Suprapubic skin (tissue), 4 donors: ENCODE measurements at regions not wholly inside any gene's neighbourhood (a gene's known extent, or its start where the extent isn't known, plus 50 kb on each side); places are given as distances from the start of the nearest gene placed in this dataset.
"Not testable (repeated sequence)": the region's sequence is repeated elsewhere in the genome, so short reads cannot be mapped to it uniquely, and the experiment has no call there.

ENCODE experiments used
- DNase-seq, 2 donors: peaks; one replicate each; pipeline ENCODE4 v3.0.0-alpha.2; 2019; ENCODE audit warnings: low spot score in 2 of 2
- H3K27ac ChIP-seq: fragments of 200-600 bp; sonication (generic); one replicate; pipeline ENCODE4 v1.5.1; 2019
- H3K27me3 ChIP-seq: fragments of 200-600 bp; sonication (generic); one replicate; pipeline ENCODE4 v1.5.1; 2019
- H3K36me3 ChIP-seq: fragments of 200-600 bp; sonication (generic); one replicate; pipeline ENCODE4 v1.5.1; 2019
- H3K4me1 ChIP-seq: fragments of 200-600 bp; sonication (generic); one replicate; pipeline ENCODE4 v1.5.1; 2019
- H3K4me3 ChIP-seq: fragments of 200-600 bp; sonication (generic); one replicate; pipeline ENCODE4 v1.5.1; 2019; ENCODE audit warnings: mild to moderate bottlenecking
- H3K9me3 ChIP-seq: fragments of 200-600 bp; sonication (generic); one replicate; pipeline ENCODE4 v1.5.1; 2019
- EP300 ChIP-seq: sonication (generic); formaldehyde crosslinking; IDR thresholded peaks from one replicate; pipeline ENCODE4 v1.6.1; 2017; ENCODE audit warnings: antibody characterized with exemption
- POLR2A ChIP-seq, 2 donors: fragments of 450-650 bp; IDR thresholded peaks; one replicate each; pipeline ENCODE4 v1.6.1; 2017; ENCODE audit warnings: antibody characterized with exemption in 2 of 2, mild to moderate bottlenecking in 2 of 2, moderate library complexity in 2 of 2
- POLR2AphosphoS5 ChIP-seq, 3 donors: sonication (generic); formaldehyde crosslinking; IDR thresholded peaks; one replicate each; pipeline ENCODE4 v1.6.1; 2017; ENCODE audit warnings: antibody characterized with exemption in 3 of 3
- WGBS: methylation state at CpG from one replicate; pipeline ENCODE4 v1.1.5; 2018; 5-methylcytosine and 5-hydroxymethylcytosine counted together
- TF ChIP-seq, protein P1 (sequence below), 2 donors: fragments of 200-600 bp in 1 of 2; fragments of 450-650 bp in 1 of 2; sonication (generic) in 1 of 2; IDR thresholded peaks; one replicate each; pipeline ENCODE4 v1.5.1; 2016 to 2019; ENCODE audit warnings: antibody characterized with exemption in 2 of 2, mild to moderate bottlenecking in 1 of 2, moderate library complexity in 1 of 2

DNA sequence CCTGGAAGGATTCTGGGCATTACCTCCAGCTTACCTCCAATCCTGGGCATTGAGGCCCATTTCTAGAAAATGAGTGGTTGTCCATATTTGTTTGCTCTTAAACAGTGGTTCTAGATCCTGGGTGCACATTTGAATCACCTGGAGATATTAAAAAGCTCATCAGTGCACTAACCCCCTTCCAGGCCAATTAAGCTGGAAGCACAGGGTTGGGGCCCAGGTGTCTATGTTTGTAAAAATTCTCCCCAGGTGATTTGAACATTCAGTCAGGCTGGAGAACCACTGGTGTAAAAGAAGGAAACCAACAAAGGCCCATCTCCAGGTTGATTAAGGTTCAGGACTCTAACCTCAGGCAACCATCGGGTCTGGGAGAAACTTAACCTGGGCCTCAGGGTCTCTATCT, 102.6 kb upstream of the NANOS1 start:
- WGBS = 94% methylated on average over 1 of the region's 1 CpG
- no peak for DNase-seq
- TF ChIP-seq POLR2A (IDR thresholded peaks at IDR 0.05) (no peak), EP300 (no peak), POLR2AphosphoS5 (IDR thresholded peaks at IDR 0.05) (no peak)
- TF ChIP-seq, protein P1, sequence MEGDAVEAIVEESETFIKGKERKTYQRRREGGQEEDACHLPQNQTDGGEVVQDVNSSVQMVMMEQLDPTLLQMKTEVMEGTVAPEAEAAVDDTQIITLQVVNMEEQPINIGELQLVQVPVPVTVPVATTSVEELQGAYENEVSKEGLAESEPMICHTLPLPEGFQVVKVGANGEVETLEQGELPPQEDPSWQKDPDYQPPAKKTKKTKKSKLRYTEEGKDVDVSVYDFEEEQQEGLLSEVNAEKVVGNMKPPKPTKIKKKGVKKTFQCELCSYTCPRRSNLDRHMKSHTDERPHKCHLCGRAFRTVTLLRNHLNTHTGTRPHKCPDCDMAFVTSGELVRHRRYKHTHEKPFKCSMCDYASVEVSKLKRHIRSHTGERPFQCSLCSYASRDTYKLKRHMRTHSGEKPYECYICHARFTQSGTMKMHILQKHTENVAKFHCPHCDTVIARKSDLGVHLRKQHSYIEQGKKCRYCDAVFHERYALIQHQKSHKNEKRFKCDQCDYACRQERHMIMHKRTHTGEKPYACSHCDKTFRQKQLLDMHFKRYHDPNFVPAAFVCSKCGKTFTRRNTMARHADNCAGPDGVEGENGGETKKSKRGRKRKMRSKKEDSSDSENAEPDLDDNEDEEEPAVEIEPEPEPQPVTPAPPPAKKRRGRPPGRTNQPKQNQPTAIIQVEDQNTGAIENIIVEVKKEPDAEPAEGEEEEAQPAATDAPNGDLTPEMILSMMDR (IDR thresholded peaks at IDR 0.05) = no peak

DNA sequence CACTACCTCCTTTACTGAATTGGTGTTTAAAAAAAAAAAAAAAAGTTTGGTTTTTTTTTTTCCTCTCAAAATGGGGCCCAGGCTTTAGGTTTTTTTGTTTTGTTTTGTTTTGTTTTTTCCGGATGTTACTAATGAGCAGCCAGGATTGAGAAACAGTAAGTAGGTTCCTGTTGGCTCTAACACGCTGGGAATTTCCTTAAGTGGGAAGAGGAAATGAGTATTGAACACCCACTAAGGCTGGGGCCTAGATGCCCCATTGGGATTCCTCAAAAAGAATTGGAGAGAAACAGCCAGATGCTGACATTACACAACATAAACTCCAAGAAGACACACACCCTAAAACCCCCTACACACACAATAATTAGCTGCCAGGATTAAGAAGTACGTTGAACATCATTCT, 102.2 kb upstream of the NANOS1 start:
- TF ChIP-seq, protein P1 (IDR thresholded peaks at IDR 0.05) = no peak
- no peak for TF ChIP-seq EP300
- TF ChIP-seq POLR2A (IDR thresholded peaks at IDR 0.05) = no peak
- no peak for TF ChIP-seq POLR2AphosphoS5 (IDR thresholded peaks at IDR 0.05)
- Histone ChIP-seq H3K4me3 (no peak overlapping the region), H3K4me1 (no peaks in the 10 kb centered on the region), H3K9me3 (no peaks in the 10 kb centered on the region), H3K36me3 (no peaks in the 10 kb centered on the region), H3K27ac (no peak overlapping the region), H3K27me3 (no peaks in the 10 kb centered on the region)
- DNase-seq = no peak
- WGBS = 60% methylated on average over 3 of the region's 3 CpGs

More for the DNA sequence above, 102.6 kb upstream of the NANOS1 start:
- no peaks in the 10 kb centered on the region for H3K27me3 ChIP-seq
- H3K9me3 ChIP-seq = no peaks in the 10 kb centered on the region
- no peak overlapping the region for H3K27ac ChIP-seq
- no peak overlapping the region for H3K4me3 ChIP-seq
- H3K4me1 ChIP-seq = no peaks in the 10 kb centered on the region
- no peaks in the 10 kb centered on the region for H3K36me3 ChIP-seq

GRCh38 chr10:118930614-118931013, 98.9 kb upstream of the NANOS1 start:
- TF ChIP-seq POLR2AphosphoS5 (IDR thresholded peaks at IDR 0.05) (no peak), POLR2A (IDR thresholded peaks at IDR 0.05) (no peak)
- TF ChIP-seq, protein P1 (IDR thresholded peaks at IDR 0.05) = no peak
- Histone ChIP-seq H3K4me3 (no peak overlapping the region), H3K9me3 (no peaks in the 10 kb centered on the region), H3K36me3 (no peaks in the 10 kb centered on the region), H3K27me3 (no peaks in the 10 kb centered on the region), H3K4me1 (no peaks in the 10 kb centered on the region), H3K27ac (no peak overlapping the region)
- 50% methylated on average over 1 of the region's 1 CpG for WGBS
- DNase-seq = no peak

- Histone ChIP-seq H3K4me3 (no peak overlapping the region), H3K36me3 (no peaks in the 10 kb centered on the region), H3K9me3 (no peaks in the 10 kb centered on the region), H3K27ac (no peak overlapping the region), H3K27me3 (no peaks in the 10 kb centered on the region), H3K4me1 (no peaks in the 10 kb centered on the region)
- DNase-seq = no peak
- TF ChIP-seq, protein P1 (IDR thresholded peaks at IDR 0.05) = no peak
- TF ChIP-seq EP300 (no peak), POLR2AphosphoS5 (IDR thresholded peaks at IDR 0.05) (no peak), POLR2A (IDR thresholded peaks at IDR 0.05) (no peak)
- 85% methylated on average over 1 of the region's 1 CpG for WGBS
Observed at GRCh38 chr10:118931436-118931835, 98.1 kb upstream of the NANOS1 start.

DNA sequence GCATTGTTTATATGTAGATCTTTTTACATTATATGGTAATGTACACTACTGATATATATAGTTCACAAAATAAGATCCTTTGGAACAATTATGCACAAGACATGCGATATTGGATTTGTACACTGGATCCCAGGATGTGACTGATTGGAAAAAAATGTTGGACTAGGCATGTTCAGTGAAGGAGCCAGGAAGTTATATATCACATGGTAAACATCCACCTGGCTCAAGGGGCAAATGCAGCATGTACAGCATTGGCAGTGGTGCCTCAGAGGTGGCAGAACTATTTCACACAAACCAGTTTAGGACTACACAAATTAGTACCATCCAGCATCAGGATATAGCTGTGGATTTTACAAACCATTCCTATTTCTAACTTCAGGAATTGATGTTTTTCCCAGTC, 97.4 kb upstream of the NANOS1 start:
- not testable (repeated sequence) for H3K4me1 ChIP-seq, DNase-seq, H3K27ac ChIP-seq, H3K9me3 ChIP-seq, H3K4me3 ChIP-seq, H3K36me3 ChIP-seq, H3K27me3 ChIP-seq
- whole genome bisulfite sequencing = 91% methylated on average over 1 of the region's 1 CpG

GRCh38 chr10:118937226-118937625, 92.3 kb upstream of the NANOS1 start:
- Histone ChIP-seq H3K4me3 (no peak overlapping the region), H3K9me3 (no peaks in the 10 kb centered on the region), H3K27me3 (no peaks in the 10 kb centered on the region), H3K36me3 (no peaks in the 10 kb centered on the region), H3K4me1 (no peaks in the 10 kb centered on the region), H3K27ac (no peak overlapping the region)
- DNase-seq = no peak
- 94% methylated on average over 3 of the region's 3 CpGs for WGBS
- TF ChIP-seq, protein P1 (IDR thresholded peaks at IDR 0.05) = no peak
- TF ChIP-seq POLR2AphosphoS5 (IDR thresholded peaks at IDR 0.05) = no peak
- TF ChIP-seq POLR2A (IDR thresholded peaks at IDR 0.05) = no peak
- TF ChIP-seq EP300 = no peak
